MCF 10A (cell line): ENCODE measurements at regions not wholly inside any gene's neighbourhood (a gene's known extent, or its start where the extent isn't known, plus 50 kb on each side); places are given as distances from the start of the nearest gene placed in this dataset.
"Not testable (repeated sequence)": the region's sequence is repeated elsewhere in the genome, so short reads cannot be mapped to it uniquely, and the experiment has no call there.

ENCODE experiments used
- BruUV-seq: library from RNA; stranded (reverse); fragments of 400-500 nt; replicated peaks from 2 replicates; lab custom pipeline; 2021; lab: Mats Ljungman, UMichigan
- CTCF ChIA-PET: fragments of 300-600 bp; sonication (Branson Sonifier 250); formaldehyde crosslinking; extraction: SDS; loops from one replicate; lab custom pipeline; 2021; ENCODE audit warnings: antibody characterized with exemption, inconsistent platforms; lab: Yijun Ruan, JAX
- POLR2A ChIA-PET: fragments of 300-600, 350-650 bp; sonication (Branson Sonifier 250); formaldehyde crosslinking; extraction: SDS; loops from one replicate; lab custom pipeline; 2020; ENCODE audit warnings: antibody characterized with exemption, inconsistent platforms; lab: Yijun Ruan, JAX
- DNase-seq: peaks from one replicate; pipeline ENCODE4 v3.0.0-alpha.2; 2018; ENCODE audit not compliant: unreplicated experiment
- H3K27ac Mint-ChIP-seq: one replicate; pipeline ENCODE4 v1.8.0; 2022; ENCODE audit warnings: mild to moderate bottlenecking, low read depth, mixed read lengths; ENCODE audit not compliant: unreplicated experiment
- H3K27me3 Mint-ChIP-seq: one replicate; pipeline ENCODE4 v1.8.0; 2022; ENCODE audit warnings: mixed read lengths; ENCODE audit not compliant: insufficient read depth, unreplicated experiment
- H3K36me3 Mint-ChIP-seq: one replicate; pipeline ENCODE4 v1.8.0; 2022; ENCODE audit warnings: mild to moderate bottlenecking, moderate library complexity, mixed read lengths; ENCODE audit not compliant: insufficient read depth, unreplicated experiment
- H3K4me1 Mint-ChIP-seq: one replicate; pipeline ENCODE4 v1.8.0; 2022; ENCODE audit warnings: mixed read lengths; ENCODE audit not compliant: insufficient read depth, unreplicated experiment
- H3K4me3 Mint-ChIP-seq: one replicate; pipeline ENCODE4 v1.8.0; 2022; ENCODE audit warnings: mild to moderate bottlenecking, moderate library complexity, mixed read lengths; ENCODE audit not compliant: unreplicated experiment
- H3K9me3 Mint-ChIP-seq: one replicate; pipeline ENCODE4 v1.8.0; 2022; ENCODE audit warnings: mixed read lengths; ENCODE audit not compliant: unreplicated experiment
- CTCF ChIP-seq: fragments of 200-600 bp; IDR thresholded peaks from one replicate; pipeline ENCODE4 v1.8.0; 2022; ENCODE audit warnings: antibody characterized with exemption, mild to moderate bottlenecking; ENCODE audit not compliant: unreplicated experiment
- intact Hi-C: fragments of 100-400 bp; cut with micrococcal nuclease; formaldehyde crosslinking; loops from 2 replicates; pipeline ENCODE4 v1.14.1; 2022

DNA sequence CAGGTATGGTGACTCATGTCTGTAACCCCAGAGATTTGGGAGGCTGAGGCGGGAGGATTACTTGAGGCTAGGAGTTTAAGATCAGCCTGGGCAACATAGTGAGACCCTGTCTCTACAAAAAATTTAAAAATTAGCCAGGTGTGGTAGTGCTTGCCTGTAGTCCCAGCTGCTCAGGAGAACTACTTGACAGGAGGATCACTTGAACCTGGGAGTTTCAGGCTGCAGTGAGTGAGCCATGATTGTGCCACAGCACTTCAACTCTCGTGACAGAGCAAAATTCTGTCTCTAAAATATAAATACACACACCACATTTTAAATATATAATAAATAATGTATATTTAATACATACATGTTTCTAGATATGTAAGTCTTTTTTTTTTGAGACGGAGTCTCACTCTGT lies 53.5 kb upstream of the TEX264 start:
- DNase-seq, result no peak
- ChIA-PET CTCF (interaction anchor here (0.6 to 1.5 kb wide), 2 partner anchors 79 to 410 kb away, joined by 3 read pairs; partner anchors contain the start of gene RAD54L2), POLR2A (no interaction called here)
- H3K9me3 Mint-ChIP-seq, result no peaks in the 10 kb centered on the region
- TF ChIP-seq CTCF, result no peak
- no peaks in the 10 kb centered on the region for H3K27me3 Mint-ChIP-seq
- H3K4me3 Mint-ChIP-seq, result no peak overlapping the region
- intact Hi-C loops, result no loop called here
- H3K36me3 Mint-ChIP-seq, result no peaks in the 10 kb centered on the region
- peaks cover 20% of the 10 kb centered on the region for H3K4me1 Mint-ChIP-seq
- BruUV-seq, result no TSS peak
- H3K27ac Mint-ChIP-seq, result no peak overlapping the region

DNA sequence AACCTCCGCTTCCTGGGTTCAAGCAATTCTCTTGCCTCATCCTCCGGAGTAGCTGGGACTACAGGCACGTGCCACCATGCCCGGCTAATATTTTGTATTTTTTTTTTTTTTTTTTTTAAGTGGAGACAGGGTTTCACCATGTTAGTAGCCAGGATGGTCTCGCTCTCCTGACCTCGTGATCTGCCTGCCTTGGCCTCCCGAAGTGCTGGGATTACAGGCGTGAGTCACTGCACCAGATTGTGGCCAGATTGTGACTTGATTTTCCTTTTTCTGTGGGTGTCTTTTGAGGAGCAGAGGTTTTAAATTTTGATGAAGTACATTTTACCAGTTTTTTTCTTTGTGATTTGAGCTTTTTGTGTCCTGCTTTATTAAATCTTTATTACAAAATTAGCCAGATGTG lies 53.0 kb upstream of the TEX264 start:
- POLR2A ChIA-PET, result not testable (repeated sequence)

DNA sequence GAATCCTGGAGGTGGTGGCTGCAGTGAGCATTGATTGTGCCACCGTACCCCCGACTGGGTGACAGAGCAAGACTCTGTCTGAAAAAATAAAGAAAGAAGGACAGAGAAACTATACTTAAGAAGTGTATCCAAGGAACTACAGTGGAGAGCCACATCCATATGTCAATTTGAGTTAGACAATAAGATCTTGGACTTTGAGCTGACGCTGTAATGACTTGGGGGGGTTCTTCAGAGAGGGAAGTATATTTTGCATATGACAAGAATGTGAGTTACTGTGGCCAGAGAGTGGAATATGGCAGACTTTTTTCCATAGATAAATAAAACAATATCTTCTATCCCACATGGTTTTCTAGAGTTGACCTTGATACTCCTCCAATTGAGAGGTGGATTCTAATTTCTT lies 52.6 kb upstream of the TEX264 start:
- TF ChIP-seq CTCF, result no peak
- ChIA-PET POLR2A (no interaction called here), CTCF (interaction anchor here (1.5 to 2.7 kb wide), 2 partner anchors 80 to 118 kb away, joined by 3 to 11 read pairs; partner anchors contain the start of genes DCAF1 and RAD54L2)
- H3K4me1 Mint-ChIP-seq, result peaks cover 26% of the 10 kb centered on the region
- no TSS peak for BruUV-seq
- no peak for DNase-seq
- no peak overlapping the region for H3K27ac Mint-ChIP-seq
- no peaks in the 10 kb centered on the region for H3K9me3 Mint-ChIP-seq
- H3K4me3 Mint-ChIP-seq, result no peak overlapping the region
- intact Hi-C loops, result no loop called here
- no peaks in the 10 kb centered on the region for H3K27me3 Mint-ChIP-seq
- no peaks in the 10 kb centered on the region for H3K36me3 Mint-ChIP-seq

More for the DNA sequence above, 53.0 kb upstream of the TEX264 start:
- BruUV-seq, H3K36me3 Mint-ChIP-seq, H3K9me3 Mint-ChIP-seq, H3K27me3 Mint-ChIP-seq, intact Hi-C loops, H3K4me3 Mint-ChIP-seq, H3K27ac Mint-ChIP-seq, DNase-seq: not testable (repeated sequence)
- CTCF ChIA-PET, result interaction anchor here (1.5 kb wide), 1 partner anchor 80 kb away, joined by 3 read pairs; the partner anchor contains the start of gene RAD54L2
- H3K4me1 Mint-ChIP-seq, result peaks cover 24% of the 10 kb centered on the region

GRCh38 chr3:51619983-51620382 lies 51.1 kb upstream of the TEX264 start:
- H3K27ac Mint-ChIP-seq, result no peak overlapping the region
- no peaks in the 10 kb centered on the region for H3K27me3 Mint-ChIP-seq
- intact Hi-C loops, result no loop called here
- H3K4me3 Mint-ChIP-seq, result no peak overlapping the region
- CTCF ChIA-PET, result interaction anchor here (0.5 to 2.7 kb wide), 5 partner anchors 10 to 792 kb away, joined by 3 to 11 read pairs (median 4); partner anchors contain the start of gene DCAF1
- peaks cover 26% of the 10 kb centered on the region for H3K4me1 Mint-ChIP-seq
- no peaks in the 10 kb centered on the region for H3K9me3 Mint-ChIP-seq
- POLR2A ChIA-PET, result interaction anchor here (0.7 to 1.2 kb wide), 3 partner anchors 13 to 282 kb away, joined by 3 to 6 read pairs (median 4); partner anchors contain the start of gene DCAF1
- no TSS peak for BruUV-seq
- no peaks in the 10 kb centered on the region for H3K36me3 Mint-ChIP-seq
- TF ChIP-seq CTCF, result no peak
- no peak for DNase-seq
